ENCODE measurements at regions not wholly inside any gene's neighbourhood (a gene's known extent, or its start where the extent isn't known, plus 50 kb on each side); places are given as distances from the start of the nearest gene placed in this dataset.

GRCh38 chr5:27158775-27159174 is 120.4 kb upstream of the CDH9 start:
- Histone ChIP-seq H3K9me3 (peaks cover 3 to 15% of the 10 kb centered on the region in 2 donors), H3K27ac (no peak overlapping the region), H3K4me1 (no peaks in the 10 kb centered on the region), H3K4me3 (no peak overlapping the region), H3K36me3 (no peaks in the 10 kb centered on the region), H3K27me3 (no peaks in the 10 kb centered on the region)
- WGBS, 2 donors (ENCODE audit: low coverage in 1 of 2), result 83% methylated on average over 1 of the region's 1 CpG; no CpG with 5 or more reads in 1 of the 2 donors
- intact Hi-C loops (cut with DNase I; ENCODE audit: low total_unique reads), result loop anchor here (10.0 kb wide), 1 partner anchor 574 kb away; no protein-coding TSS in a partner anchor
- TF ChIP-seq POLR2A (IDR thresholded peaks at IDR 0.05) (no peak), CTCF (IDR thresholded peaks at IDR 0.05) (no peak), EP300 (IDR thresholded peaks at IDR 0.05; ENCODE audit: low read depth) (no peak), POLR2AphosphoS5 (IDR thresholded peaks at IDR 0.05) (no peak)
- in situ Hi-C loops (cut with MboI; ENCODE audit: low pct_ligation_motif_present in 1 of 4, low pct_unique_long_range_greater_than_20kb in 1 of 4, low sequenced_read_pairs in 3 of 4), result no loop called here
- DNase-seq, result no peak

- H3K27me3 ChIP-seq, result no peaks in the 10 kb centered on the region
- TF ChIP-seq POLR2A (IDR thresholded peaks at IDR 0.05) (no peak), CTCF (IDR thresholded peaks at IDR 0.05) (no peak), POLR2AphosphoS5 (IDR thresholded peaks at IDR 0.05) (no peak), EP300 (IDR thresholded peaks at IDR 0.05; ENCODE audit: low read depth) (no peak)
- no peak overlapping the region for H3K4me3 ChIP-seq
- H3K4me1 ChIP-seq, result no peaks in the 10 kb centered on the region
- intact Hi-C loops (cut with DNase I; ENCODE audit: low total_unique reads), result loop anchor here (10.0 kb wide), 1 partner anchor 573 kb away; no protein-coding TSS in a partner anchor
- H3K9me3 ChIP-seq, result peaks cover 3 to 15% of the 10 kb centered on the region in 2 donors
- no peaks in the 10 kb centered on the region for H3K36me3 ChIP-seq
- H3K27ac ChIP-seq, result no peak overlapping the region
- in situ Hi-C loops (cut with MboI; ENCODE audit: low pct_ligation_motif_present in 1 of 4, low pct_unique_long_range_greater_than_20kb in 1 of 4, low sequenced_read_pairs in 3 of 4), result no loop called here
- no peak for DNase-seq
Observed at GRCh38 chr5:27158171-27158570, 119.8 kb upstream of the CDH9 start.

- TF ChIP-seq POLR2AphosphoS5 (IDR thresholded peaks at IDR 0.05), result no peak
- no peak for TF ChIP-seq CTCF (IDR thresholded peaks at IDR 0.05)
- TF ChIP-seq POLR2A (IDR thresholded peaks at IDR 0.05), result no peak
- TF ChIP-seq EP300 (IDR thresholded peaks at IDR 0.05; ENCODE audit: low read depth), result no peak
- in situ Hi-C loops (cut with MboI; ENCODE audit: low pct_ligation_motif_present in 1 of 4, low pct_unique_long_range_greater_than_20kb in 1 of 4, low sequenced_read_pairs in 3 of 4), result no loop called here
- DNase-seq, result no peak
- Histone ChIP-seq H3K4me1 (no peaks in the 10 kb centered on the region), H3K9me3 (peaks cover 0 to 8% of the 10 kb centered on the region in 2 donors), H3K36me3 (no peaks in the 10 kb centered on the region), H3K4me3 (no peak overlapping the region), H3K27me3 (no peaks in the 10 kb centered on the region), H3K27ac (no peak overlapping the region)
- intact Hi-C loops (cut with DNase I; ENCODE audit: low total_unique reads), result no loop called here
- WGBS, 2 donors (ENCODE audit: low coverage in 1 of 2), result 57 to 78% methylated on average over 2 of the region's 2 CpGs
Observed at GRCh38 chr5:27144456-27144855, 106.1 kb upstream of the CDH9 start.

- TF ChIP-seq CTCF (IDR thresholded peaks at IDR 0.05) (no peak), POLR2AphosphoS5 (IDR thresholded peaks at IDR 0.05) (no peak), EP300 (IDR thresholded peaks at IDR 0.05; ENCODE audit: low read depth) (no peak), POLR2A (IDR thresholded peaks at IDR 0.05) (no peak)
- Histone ChIP-seq H3K27ac (no peak overlapping the region), H3K4me3 (no peak overlapping the region), H3K9me3 (peaks cover 0 to 8% of the 10 kb centered on the region in 2 donors), H3K4me1 (no peaks in the 10 kb centered on the region), H3K27me3 (no peaks in the 10 kb centered on the region), H3K36me3 (no peaks in the 10 kb centered on the region)
- intact Hi-C loops (cut with DNase I; ENCODE audit: low total_unique reads), result no loop called here
- in situ Hi-C loops (cut with MboI; ENCODE audit: low pct_ligation_motif_present in 1 of 4, low pct_unique_long_range_greater_than_20kb in 1 of 4, low sequenced_read_pairs in 3 of 4), result no loop called here
- whole genome bisulfite sequencing, 2 donors (ENCODE audit: low coverage in 1 of 2), result 60 to 63% methylated on average over 1 of the region's 1 CpG
- no peak for DNase-seq
Observed at GRCh38 chr5:27140831-27141230, 102.4 kb upstream of the CDH9 start.
